Smooth muscle cell (in vitro differentiated cells): ENCODE measurements at regions not wholly inside any gene's neighbourhood (a gene's known extent, or its start where the extent isn't known, plus 50 kb on each side); places are given as distances from the start of the nearest gene placed in this dataset.

Experiments
- DNase-seq: peaks from one replicate; lab custom pipeline; 2025; ENCODE audit not compliant: unreplicated experiment; lab: John Stamatoyannopoulos, UW
- H2AFZ ChIP-seq: fragments of 200-600 bp; sonication (generic); 2 replicates; pipeline ENCODE4 v1.6.0; 2016; ENCODE audit warnings: antibody characterized with exemption, low read depth, mild to moderate bottlenecking
- H3F3A ChIP-seq: fragments of 200-600 bp; sonication (generic); 2 replicates; pipeline ENCODE4 v1.6.0; 2017; ENCODE audit warnings: antibody characterized with exemption, low read depth
- H3K27ac ChIP-seq: fragments of 200-600 bp; sonication (generic); 2 replicates; pipeline ENCODE4 v1.5.1; 2016; ENCODE audit warnings: low read depth, mild to moderate bottlenecking
- H3K27me3 ChIP-seq: fragments of 200-600 bp; sonication (generic); 2 replicates; pipeline ENCODE4 v1.6.1; 2016; ENCODE audit warnings: low read depth, mild to moderate bottlenecking
- H3K36me3 ChIP-seq: fragments of 200-600 bp; sonication (generic); 2 replicates; pipeline ENCODE4 v1.5.1; 2016; ENCODE audit warnings: low read depth
- H3K4me1 ChIP-seq: fragments of 200-600 bp; sonication (generic); 2 replicates; pipeline ENCODE4 v1.5.1; 2016; ENCODE audit warnings: low read depth
- H3K4me2 ChIP-seq: fragments of 200-600 bp; sonication (generic); 2 replicates; pipeline ENCODE4 v1.6.0; 2016; ENCODE audit warnings: mild to moderate bottlenecking
- H3K4me3 ChIP-seq: fragments of 200-600 bp; sonication (generic); 2 replicates; pipeline ENCODE4 v1.5.1; 2016; ENCODE audit warnings: mild to moderate bottlenecking
- H3K79me2 ChIP-seq: fragments of 200-600 bp; sonication (generic); 2 replicates; pipeline ENCODE4 v1.6.0; 2016; ENCODE audit warnings: low read depth, mild to moderate bottlenecking
- H3K9ac ChIP-seq: fragments of 200-600 bp; sonication (generic); 2 replicates; pipeline ENCODE4 v1.6.0; 2016; ENCODE audit warnings: low read depth
- H3K9me3 ChIP-seq: fragments of 200-600 bp; sonication (generic); replicated peaks from 2 replicates; pipeline ENCODE4 v1.5.1; 2016; ENCODE audit warnings: low read depth
- H4K20me1 ChIP-seq: fragments of 200-600 bp; sonication (generic); 2 replicates; pipeline ENCODE4 v1.6.0; 2016; ENCODE audit warnings: low read depth
- WGBS: methylation state at CpG from one replicate; pipeline ENCODE4 v1.1.7; 2016; ENCODE audit warnings: low lambda C conversion rate; 5-methylcytosine and 5-hydroxymethylcytosine counted together
- TF ChIP-seq, protein P1 (sequence below): fragments of 200-600 bp; sonication (generic); IDR thresholded peaks from 2 replicates; pipeline ENCODE4 v1.5.1; 2017; ENCODE audit warnings: borderline replicate concordance, mild to moderate bottlenecking, antibody characterized with exemption; ENCODE audit not compliant: insufficient read depth, poor library complexity, severe bottlenecking

DNA sequence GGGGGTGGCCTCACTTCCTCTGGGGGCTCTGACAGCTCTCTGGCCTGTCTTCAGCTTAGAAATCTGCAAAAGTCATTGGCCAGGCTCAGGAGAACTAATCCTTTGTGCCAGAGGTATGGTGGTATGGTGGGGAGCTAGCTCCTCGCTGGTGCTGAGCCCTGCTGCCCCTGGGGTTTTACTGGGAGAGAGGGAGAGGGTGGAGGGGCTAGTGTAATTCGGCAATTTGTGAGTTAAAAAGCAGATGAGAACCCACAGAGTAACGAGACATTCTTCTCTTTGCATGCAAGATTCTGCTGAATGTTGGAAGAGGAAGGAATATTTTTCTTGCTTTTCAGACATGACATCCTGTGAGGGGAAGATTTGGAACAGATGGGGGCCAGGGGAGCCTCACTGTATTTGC, 65.5 kb upstream of the SPRY4 start:
- no peak for DNase-seq
- WGBS = 26% methylated on average over 3 of the region's 3 CpGs
- Histone ChIP-seq H3K36me3 (no peaks in the 10 kb centered on the region), H3K4me2 (peak overlapping the region; percentile 58), H3K9ac (no peak overlapping the region), H4K20me1 (no peaks in the 10 kb centered on the region), H3K4me1 (peaks cover 22% of the 10 kb centered on the region), H3K27me3 (no peaks in the 10 kb centered on the region), H3K27ac (no peak overlapping the region), H2AFZ (no peak overlapping the region), H3F3A (no peaks in the 10 kb centered on the region), H3K79me2 (no peaks in the 10 kb centered on the region), H3K9me3 (no peaks in the 10 kb centered on the region), H3K4me3 (no peak overlapping the region)
- TF ChIP-seq, protein P1, sequence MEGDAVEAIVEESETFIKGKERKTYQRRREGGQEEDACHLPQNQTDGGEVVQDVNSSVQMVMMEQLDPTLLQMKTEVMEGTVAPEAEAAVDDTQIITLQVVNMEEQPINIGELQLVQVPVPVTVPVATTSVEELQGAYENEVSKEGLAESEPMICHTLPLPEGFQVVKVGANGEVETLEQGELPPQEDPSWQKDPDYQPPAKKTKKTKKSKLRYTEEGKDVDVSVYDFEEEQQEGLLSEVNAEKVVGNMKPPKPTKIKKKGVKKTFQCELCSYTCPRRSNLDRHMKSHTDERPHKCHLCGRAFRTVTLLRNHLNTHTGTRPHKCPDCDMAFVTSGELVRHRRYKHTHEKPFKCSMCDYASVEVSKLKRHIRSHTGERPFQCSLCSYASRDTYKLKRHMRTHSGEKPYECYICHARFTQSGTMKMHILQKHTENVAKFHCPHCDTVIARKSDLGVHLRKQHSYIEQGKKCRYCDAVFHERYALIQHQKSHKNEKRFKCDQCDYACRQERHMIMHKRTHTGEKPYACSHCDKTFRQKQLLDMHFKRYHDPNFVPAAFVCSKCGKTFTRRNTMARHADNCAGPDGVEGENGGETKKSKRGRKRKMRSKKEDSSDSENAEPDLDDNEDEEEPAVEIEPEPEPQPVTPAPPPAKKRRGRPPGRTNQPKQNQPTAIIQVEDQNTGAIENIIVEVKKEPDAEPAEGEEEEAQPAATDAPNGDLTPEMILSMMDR = no peak

DNA sequence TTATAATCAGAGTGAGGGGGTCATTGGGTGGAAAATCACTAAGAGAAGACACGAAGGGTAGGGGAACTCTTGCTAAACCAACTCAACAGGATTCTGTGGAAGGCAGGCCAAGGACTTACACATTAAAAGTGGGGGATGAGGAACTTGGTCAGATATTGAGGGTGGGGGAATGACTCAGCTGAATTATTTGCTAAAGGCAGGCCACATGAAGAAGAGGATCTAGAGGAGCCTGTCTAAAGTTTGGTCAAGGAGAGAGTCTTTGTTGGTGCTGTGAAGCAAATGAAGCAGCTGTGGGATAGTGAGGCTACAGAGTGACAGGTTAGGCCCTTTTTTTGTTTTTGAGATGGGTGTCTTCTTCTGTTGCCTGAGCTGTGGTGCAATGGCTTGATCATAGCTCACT, 63.9 kb upstream of the SPRY4 start:
- H3K9me3 ChIP-seq = no peaks in the 10 kb centered on the region
- H3K4me1 ChIP-seq = peaks cover 22% of the 10 kb centered on the region
- H3K9ac ChIP-seq = no peak overlapping the region
- 94% methylated on average over 1 of the region's 1 CpG for WGBS
- H4K20me1 ChIP-seq = no peaks in the 10 kb centered on the region
- H2AFZ ChIP-seq = no peak overlapping the region
- H3K79me2 ChIP-seq = no peaks in the 10 kb centered on the region
- H3F3A ChIP-seq = no peaks in the 10 kb centered on the region
- TF ChIP-seq, protein P1 = no peak
- DNase-seq = no peak
- H3K27ac ChIP-seq = no peak overlapping the region
- no peak overlapping the region for H3K4me3 ChIP-seq
- H3K27me3 ChIP-seq = no peaks in the 10 kb centered on the region
- no peak overlapping the region for H3K4me2 ChIP-seq
- H3K36me3 ChIP-seq = no peaks in the 10 kb centered on the region

DNA sequence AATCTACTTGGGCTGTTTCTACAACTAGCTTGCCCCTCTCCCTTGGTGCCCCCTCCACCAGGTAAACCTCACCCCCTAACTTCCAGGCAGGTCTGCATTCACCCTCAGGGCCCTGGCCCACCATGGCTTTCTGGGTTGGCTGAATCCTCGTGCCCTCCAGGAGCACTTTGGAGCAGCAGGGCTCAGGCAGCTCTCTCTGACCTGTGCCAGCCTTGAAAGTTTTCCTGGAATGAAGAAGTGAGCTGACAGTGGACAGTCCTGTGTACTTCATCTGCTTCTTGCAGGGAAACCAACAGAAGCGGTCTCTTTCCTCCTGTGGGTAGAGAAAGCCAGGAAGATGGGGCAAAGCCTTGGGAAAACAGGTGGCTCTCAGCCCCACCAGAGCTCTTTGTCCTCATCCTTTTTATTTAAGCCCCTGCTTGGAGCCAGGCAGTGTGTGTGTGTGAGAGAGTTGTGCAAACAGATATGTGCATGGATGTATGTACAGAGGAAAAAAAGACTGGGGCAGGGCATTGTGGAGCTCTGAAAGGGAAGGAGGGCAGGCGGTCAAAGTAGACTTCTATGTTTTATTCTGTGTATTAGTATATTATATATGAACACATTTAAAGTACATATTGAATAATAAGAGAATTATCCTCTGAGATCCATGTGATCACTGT, 62.3 kb upstream of the SPRY4 start:
- no peak overlapping the region for H3K27ac ChIP-seq

More for the DNA sequence above, 62.3 kb upstream of the SPRY4 start:
- Histone ChIP-seq H3F3A (no peaks in the 10 kb centered on the region), H3K4me3 (no peak overlapping the region), H3K9ac (no peak overlapping the region), H4K20me1 (no peaks in the 10 kb centered on the region), H3K79me2 (no peaks in the 10 kb centered on the region), H3K4me1 (peaks cover 25% of the 10 kb centered on the region), H3K4me2 (no peak overlapping the region), H2AFZ (no peak overlapping the region), H3K9me3 (no peaks in the 10 kb centered on the region), H3K27me3 (no peaks in the 10 kb centered on the region), H3K36me3 (no peaks in the 10 kb centered on the region)
- WGBS = 94% methylated on average over 3 of the region's 3 CpGs
- no peak for DNase-seq
- TF ChIP-seq, protein P1 = no peak
